T-cell (primary cell): ENCODE measurements at regions not wholly inside any gene's neighbourhood (a gene's known extent, or its start where the extent isn't known, plus 50 kb on each side); places are given as distances from the start of the nearest gene placed in this dataset.
A peak's percentile ranks its signal among the peaks of the same experiment; 100 is the strongest.

ENCODE experiments used
- ATAC-seq, 4 experiments: fragments of 200-7000 bp in 3 of 4; fragments of 150-1000 bp in 1 of 4; cut with Tn5 transposase; replicated peaks in 1 of 4; 1 replicate in 3 of 4; 2 replicates in 1 of 4; pipeline ENCODE4 v1.10.0; 2021; ENCODE audit warnings: moderate library complexity in 3 of 4, mild to moderate bottlenecking in 2 of 4, moderate number of reproducible peaks in 1 of 4
- CTCF ChIA-PET, 2 donors: fragments of 300-600 bp; sonication (Branson Sonifier 250); formaldehyde crosslinking; loops; one replicate each; lab custom pipeline; 2022; ENCODE audit warnings: antibody characterized with exemption in 2 of 2; lab: Charles Lee
- POLR2A ChIA-PET, 2 donors: fragments of 300-600 bp; sonication (Branson Sonifier 250); formaldehyde crosslinking; loops; one replicate each; lab custom pipeline; 2022; ENCODE audit warnings: antibody characterized with exemption in 2 of 2; lab: Charles Lee
- DNase-seq, 35 experiments: peaks; one replicate each; pipeline versions ENCODE4 v3.0.0 to v3.0.0-alpha.2; 2013 to 2023
- H3K27ac ChIP-seq: one replicate; pipeline ENCODE4 v1.5.1; 2013; ENCODE audit warnings: low read length
- H3K27me3 ChIP-seq, 2 experiments: replicated peaks in 1 of 2; 1 replicate in 1 of 2; 2 replicates in 1 of 2; pipeline versions ENCODE4 v1.6.1 to v1.7.0; 2013; ENCODE audit warnings: low read length in 1 of 2, mixed read lengths in 1 of 2; ENCODE audit not compliant: control insufficient read depth in 2 of 2, insufficient read depth in 2 of 2; ENCODE audit errors: extremely low read depth in 1 of 2
- H3K36me3 ChIP-seq, 2 donors: 1 replicate in 1 of 2; 2 replicates in 1 of 2; pipeline versions ENCODE4 v1.6.1 to v1.7.0; 2013; ENCODE audit warnings: low read length in 1 of 2; ENCODE audit not compliant: control insufficient read depth in 2 of 2, insufficient read depth in 1 of 2; ENCODE audit errors: extremely low read depth in 1 of 2
- H3K4me1 ChIP-seq, 2 experiments: 1 replicate in 1 of 2; 2 replicates in 1 of 2; pipeline versions ENCODE4 v1.6.1 to v1.7.0; 2013; ENCODE audit warnings: low read length in 2 of 2, mixed read lengths in 1 of 2; ENCODE audit not compliant: insufficient read depth in 2 of 2, control insufficient read depth in 1 of 2; ENCODE audit errors: extremely low read depth in 1 of 2
- H3K4me3 ChIP-seq, 2 donors: 1 replicate in 1 of 2; 2 replicates in 1 of 2; pipeline versions ENCODE4 v1.5.1 to v1.7.0; 2013; ENCODE audit warnings: mild to moderate bottlenecking in 2 of 2, low read length in 1 of 2, moderate library complexity in 1 of 2; ENCODE audit not compliant: control insufficient read depth in 1 of 2; ENCODE audit errors: extremely low read depth in 1 of 2
- H3K9me3 ChIP-seq: 2 replicates; pipeline ENCODE4 v1.7.0; 2013
- H3K27ac Mint-ChIP-seq, 2 donors: one replicate each; pipeline ENCODE4 v1.8.0; 2020 to 2021; ENCODE audit warnings: mild to moderate bottlenecking in 2 of 2, mixed read lengths in 2 of 2
- H3K27me3 Mint-ChIP-seq, 2 donors: one replicate each; pipeline ENCODE4 v1.8.0; 2021 to 2022; ENCODE audit warnings: mixed read lengths in 2 of 2
- H3K36me3 Mint-ChIP-seq: one replicate; pipeline ENCODE4 v1.8.0; 2021; ENCODE audit warnings: mixed read lengths
- H3K4me1 Mint-ChIP-seq, 3 donors: one replicate each; pipeline ENCODE4 v1.8.0; 2020 to 2022; ENCODE audit warnings: mixed read lengths in 3 of 3, mild to moderate bottlenecking in 1 of 3
- H3K4me3 Mint-ChIP-seq, 3 donors: one replicate each; pipeline ENCODE4 v1.8.0; 2020 to 2022; ENCODE audit warnings: mild to moderate bottlenecking in 3 of 3, mixed read lengths in 3 of 3, moderate library complexity in 3 of 3
- H3K9me3 Mint-ChIP-seq, 3 donors: one replicate each; pipeline ENCODE4 v1.8.0; 2020 to 2022; ENCODE audit warnings: mixed read lengths in 3 of 3
- WGBS: methylation state at CpG from one replicate; pipeline ENCODE4 v1.1.5; 2013; ENCODE audit warnings: missing lambda C conversion rate; ENCODE audit not compliant: insufficient coverage; 5-methylcytosine and 5-hydroxymethylcytosine counted together

DNA sequence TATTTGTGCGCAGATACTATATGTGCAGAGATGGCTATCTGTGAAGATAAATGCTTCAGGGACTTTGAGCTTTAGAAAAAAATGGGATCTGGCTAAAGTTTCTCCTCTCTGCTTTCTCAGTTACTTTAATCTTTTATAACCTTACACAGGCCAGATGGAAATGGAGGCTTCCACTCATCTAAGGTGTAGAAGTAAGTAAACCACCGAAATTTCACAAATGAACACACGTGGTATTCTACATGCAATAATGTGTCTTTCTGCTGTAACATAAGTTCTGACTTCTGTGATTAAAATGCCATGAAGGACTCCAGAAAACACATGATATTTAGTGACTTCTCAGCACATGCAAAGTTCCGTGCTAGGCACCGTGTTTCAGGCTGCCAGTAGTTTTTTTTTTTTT lies 99.1 kb upstream of the FOXN3 start:
- no peaks in the 10 kb centered on the region for H3K27me3 Mint-ChIP-seq
- Histone ChIP-seq H3K4me1 (peaks cover 1 to 30% of the 10 kb centered on the region in 2 experiments), H3K36me3 (peaks cover 0 to 26% of the 10 kb centered on the region in 2 donors), H3K27me3 (no peaks in the 10 kb centered on the region), H3K4me3 (no peak overlapping the region), H3K9me3 (no peaks in the 10 kb centered on the region), H3K27ac (no peak overlapping the region)
- ATAC-seq, result no peak
- 94% methylated on average over 2 of the region's 5 CpGs for WGBS
- DNase-seq, result no peak
- H3K9me3 Mint-ChIP-seq, result peaks cover 0 to under 1% (median 0%) of the 10 kb centered on the region in 3 donors
- peaks cover 39% of the 10 kb centered on the region for H3K36me3 Mint-ChIP-seq
- POLR2A ChIA-PET, result no interaction called here
- no peak overlapping the region for H3K4me3 Mint-ChIP-seq
- CTCF ChIA-PET, result no interaction called here
- no peak overlapping the region for H3K27ac Mint-ChIP-seq
- peaks cover 65% of the 10 kb centered on the region in 3 donors for H3K4me1 Mint-ChIP-seq

DNA sequence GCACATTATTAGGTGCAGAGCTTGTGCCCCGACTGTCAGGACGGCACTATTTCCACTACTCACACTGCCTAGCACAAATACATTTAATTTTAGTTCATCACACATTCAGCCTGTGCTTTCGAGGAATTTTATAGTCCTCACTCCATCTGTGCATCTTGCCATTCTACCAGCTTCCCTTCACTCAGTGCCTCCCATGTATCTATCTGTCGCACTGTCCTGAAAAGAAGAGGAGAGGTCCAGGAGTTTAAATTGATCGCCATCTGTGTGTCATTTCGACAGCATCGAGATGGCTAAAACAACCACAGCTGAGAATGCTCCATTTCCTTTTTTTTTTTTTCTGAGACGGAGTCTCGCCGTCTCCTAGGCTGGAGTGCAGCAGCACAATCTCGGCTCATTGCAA lies 97.6 kb upstream of the FOXN3 start:
- 97% methylated on average over 8 of the region's 11 CpGs for WGBS
- peaks cover 29% of the 10 kb centered on the region for H3K36me3 Mint-ChIP-seq
- Histone ChIP-seq H3K4me3 (no peak overlapping the region), H3K27ac (no peak overlapping the region), H3K36me3 (peaks cover 0 to 23% of the 10 kb centered on the region in 2 donors), H3K9me3 (no peaks in the 10 kb centered on the region), H3K4me1 (peaks cover 8 to 41% of the 10 kb centered on the region in 2 experiments), H3K27me3 (no peaks in the 10 kb centered on the region)
- ChIA-PET CTCF (no interaction called here), POLR2A (no interaction called here)
- H3K4me1 Mint-ChIP-seq, result peaks cover 72 to 74% (median 74%) of the 10 kb centered on the region in 3 donors
- H3K27me3 Mint-ChIP-seq, result no peaks in the 10 kb centered on the region
- ATAC-seq, result no peak
- no peak for DNase-seq
- H3K4me3 Mint-ChIP-seq, result no peak overlapping the region
- no peaks in the 10 kb centered on the region for H3K9me3 Mint-ChIP-seq
- no peak overlapping the region for H3K27ac Mint-ChIP-seq

DNA sequence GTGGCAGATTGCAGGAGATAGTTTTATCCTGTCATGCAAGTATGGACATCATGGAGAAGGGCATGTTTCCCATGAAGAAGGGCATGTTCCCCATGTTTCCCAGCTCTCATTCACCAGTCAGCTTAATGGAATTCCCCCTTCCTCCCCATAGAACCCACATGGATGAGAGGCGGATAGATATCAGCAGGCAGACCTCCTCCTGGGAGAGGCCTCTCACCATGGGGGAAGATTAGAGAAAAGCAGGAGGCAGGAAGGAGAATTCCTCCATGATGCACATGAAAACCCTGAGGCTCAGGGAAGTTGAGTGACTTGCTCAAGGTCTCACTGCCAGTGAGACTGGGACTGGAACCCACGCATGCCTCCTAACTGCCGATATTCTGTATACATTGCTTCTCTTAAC lies 92.9 kb upstream of the FOXN3 start:
- Mint-ChIP-seq H3K27me3 (no peaks in the 10 kb centered on the region), H3K4me3 (peak overlapping the region in 2 of 3 donors; percentile 75 to 85), H3K36me3 (peaks cover 8% of the 10 kb centered on the region), H3K9me3 (no peaks in the 10 kb centered on the region), H3K4me1 (peaks cover 68 to 72% (median 70%) of the 10 kb centered on the region in 3 donors), H3K27ac (peak overlapping the region; percentile 93 to 95)
- CTCF ChIA-PET, result no interaction called here
- Histone ChIP-seq H3K36me3 (peaks cover 0 to 17% of the 10 kb centered on the region in 2 donors), H3K4me3 (no peak overlapping the region), H3K9me3 (no peaks in the 10 kb centered on the region), H3K27ac (peak overlapping the region; percentile 60), H3K4me1 (peaks cover 9 to 44% of the 10 kb centered on the region in 2 experiments), H3K27me3 (no peaks in the 10 kb centered on the region)
- no CpG with 5 or more reads among the region's 3 CpGs for WGBS
- no peak for ATAC-seq
- POLR2A ChIA-PET, result interaction anchor here (0.5 to 1.6 kb wide), 4 partner anchors 10 to 116 kb away, joined by 3 to 12 read pairs (median 4); no protein-coding TSS in a partner anchor
- no peak for DNase-seq

DNA sequence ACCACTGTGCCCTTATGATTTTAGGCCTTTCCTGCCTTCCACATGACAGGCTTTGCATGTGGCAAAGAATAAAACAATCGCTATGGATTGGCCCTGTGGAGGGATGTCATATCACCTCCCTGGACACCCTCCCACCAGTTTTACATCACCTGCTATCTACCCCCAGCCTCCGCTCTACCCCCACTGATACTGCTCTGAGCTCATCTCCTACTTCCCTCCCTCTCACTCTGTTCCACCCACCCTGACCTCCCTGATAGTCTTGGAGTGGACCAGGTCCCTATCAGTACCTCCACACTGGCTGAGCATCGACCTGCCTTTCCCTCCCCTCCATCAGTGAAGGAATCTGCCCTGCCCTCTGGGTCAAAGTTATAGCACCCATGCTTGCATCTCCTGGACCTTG lies 91.8 kb upstream of the FOXN3 start:
- Mint-ChIP-seq H3K36me3 (peaks cover 12% of the 10 kb centered on the region), H3K4me1 (peaks cover 68 to 73% (median 73%) of the 10 kb centered on the region in 3 donors), H3K4me3 (no peak overlapping the region), H3K27me3 (no peaks in the 10 kb centered on the region), H3K9me3 (no peaks in the 10 kb centered on the region), H3K27ac (peak overlapping the region; percentile 43 to 75)
- ATAC-seq (no peak), DNase-seq (no peak)
- H3K4me3 ChIP-seq, result no peak overlapping the region
- no peak overlapping the region for H3K27ac ChIP-seq
- WGBS, result 95% methylated on average over 2 of the region's 3 CpGs
- no peaks in the 10 kb centered on the region for H3K9me3 ChIP-seq
- ChIA-PET POLR2A (interaction anchor here in 1 of 2 donors (0.5 kb wide), 1 partner anchor 59 kb away, joined by 5 read pairs; no protein-coding TSS in a partner anchor), CTCF (no interaction called here)
- H3K36me3 ChIP-seq, result peaks cover 0 to 13% of the 10 kb centered on the region in 2 donors
- H3K4me1 ChIP-seq, result peaks cover 10 to 46% of the 10 kb centered on the region in 2 experiments
- H3K27me3 ChIP-seq, result no peaks in the 10 kb centered on the region

DNA sequence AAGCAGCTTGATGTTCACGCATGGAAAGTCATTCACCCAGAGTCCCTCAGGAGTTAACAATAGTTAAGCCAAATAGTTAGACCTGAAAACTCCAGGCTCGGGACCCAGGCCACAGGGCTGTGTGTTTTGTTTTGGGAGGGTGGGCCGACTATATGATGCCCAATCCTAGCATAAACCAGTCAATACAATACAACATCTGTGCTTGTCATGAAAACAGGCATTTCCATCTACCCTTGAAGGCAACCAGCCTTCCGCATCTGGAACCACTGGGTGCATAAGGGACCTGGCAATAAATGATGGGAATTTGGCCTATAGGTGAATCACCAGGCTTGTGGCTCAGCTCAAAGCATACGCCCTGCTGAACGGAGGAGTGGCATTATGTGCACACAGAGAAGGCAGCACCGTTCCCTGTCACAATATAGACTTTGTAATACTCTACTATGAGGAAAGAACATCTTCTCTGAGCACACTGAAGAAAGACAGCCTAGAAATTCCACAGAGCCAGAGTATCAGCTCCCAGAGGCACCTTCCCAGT lies 91.0 kb upstream of the FOXN3 start:
- peaks cover 73 to 79% (median 78%) of the 10 kb centered on the region in 3 donors for H3K4me1 Mint-ChIP-seq
- ATAC-seq (no peak), DNase-seq (no peak)
- ChIA-PET POLR2A (interaction anchor here in 1 of 2 donors (0.6 kb wide), 1 partner anchor 1485 kb away, joined by 4 read pairs; no protein-coding TSS in a partner anchor), CTCF (no interaction called here)
- H3K27me3 Mint-ChIP-seq, result no peaks in the 10 kb centered on the region
- Histone ChIP-seq H3K9me3 (no peaks in the 10 kb centered on the region), H3K27ac (no peak overlapping the region), H3K36me3 (peaks cover 0 to 13% of the 10 kb centered on the region in 2 donors), H3K4me3 (no peak overlapping the region), H3K27me3 (no peaks in the 10 kb centered on the region), H3K4me1 (peaks cover 10 to 46% of the 10 kb centered on the region in 2 experiments)
- no CpG with 5 or more reads among the region's 7 CpGs for WGBS
- H3K9me3 Mint-ChIP-seq, result no peaks in the 10 kb centered on the region
- peaks cover 15% of the 10 kb centered on the region for H3K36me3 Mint-ChIP-seq
- no peak overlapping the region for H3K4me3 Mint-ChIP-seq
- H3K27ac Mint-ChIP-seq, result peak overlapping the region in 1 of 2 donors; percentile 75

DNA sequence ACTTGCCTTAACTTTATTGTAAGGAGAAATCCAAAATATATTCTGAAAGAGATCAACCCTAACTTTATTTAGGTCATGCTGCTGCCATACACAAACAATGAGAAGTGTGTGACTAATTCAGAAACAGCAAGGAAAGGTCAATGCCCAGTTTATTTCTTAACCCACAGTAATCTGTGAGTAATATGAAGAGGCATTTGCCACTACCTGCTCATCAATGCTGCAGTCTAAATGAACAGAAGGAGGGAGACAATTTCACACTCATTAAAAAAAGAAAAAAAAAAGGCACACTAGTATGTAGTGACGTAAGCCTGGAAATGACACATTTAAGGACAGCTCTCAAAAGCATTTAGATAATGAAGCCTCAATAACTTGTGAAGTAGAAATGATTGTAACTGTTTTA lies 90.5 kb upstream of the FOXN3 start:
- peaks cover 10 to 46% of the 10 kb centered on the region in 2 experiments for H3K4me1 ChIP-seq
- POLR2A ChIA-PET, result interaction anchor here in 1 of 2 donors (0.6 kb wide), 1 partner anchor 1486 kb away, joined by 4 read pairs; no protein-coding TSS in a partner anchor
- DNase-seq, result peak in 1 of 35 experiments; percentile 31

More for the DNA sequence above, 90.5 kb upstream of the FOXN3 start:
- no peak overlapping the region for H3K4me3 Mint-ChIP-seq
- Histone ChIP-seq H3K36me3 (peaks cover 0 to 10% of the 10 kb centered on the region in 2 donors), H3K9me3 (no peaks in the 10 kb centered on the region), H3K4me3 (no peak overlapping the region), H3K27ac (no peak overlapping the region), H3K27me3 (no peaks in the 10 kb centered on the region)
- H3K27ac Mint-ChIP-seq, result no peak overlapping the region
- H3K27me3 Mint-ChIP-seq, result no peaks in the 10 kb centered on the region
- H3K4me1 Mint-ChIP-seq, result peaks cover 76 to 82% (median 81%) of the 10 kb centered on the region in 3 donors
- ATAC-seq, result no peak
- H3K36me3 Mint-ChIP-seq, result peaks cover 20% of the 10 kb centered on the region
- CTCF ChIA-PET, result no interaction called here
- no peaks in the 10 kb centered on the region for H3K9me3 Mint-ChIP-seq
- WGBS, result no CpG with 5 or more reads among the region's 1 CpG
